ENCODE measurements at regions not wholly inside any gene's neighbourhood (a gene's known extent, or its start where the extent isn't known, plus 50 kb on each side); places are given as distances from the start of the nearest gene placed in this dataset.
"Not testable (repeated sequence)": the region's sequence is repeated elsewhere in the genome, so short reads cannot be mapped to it uniquely, and the experiment has no call there.

DNA sequence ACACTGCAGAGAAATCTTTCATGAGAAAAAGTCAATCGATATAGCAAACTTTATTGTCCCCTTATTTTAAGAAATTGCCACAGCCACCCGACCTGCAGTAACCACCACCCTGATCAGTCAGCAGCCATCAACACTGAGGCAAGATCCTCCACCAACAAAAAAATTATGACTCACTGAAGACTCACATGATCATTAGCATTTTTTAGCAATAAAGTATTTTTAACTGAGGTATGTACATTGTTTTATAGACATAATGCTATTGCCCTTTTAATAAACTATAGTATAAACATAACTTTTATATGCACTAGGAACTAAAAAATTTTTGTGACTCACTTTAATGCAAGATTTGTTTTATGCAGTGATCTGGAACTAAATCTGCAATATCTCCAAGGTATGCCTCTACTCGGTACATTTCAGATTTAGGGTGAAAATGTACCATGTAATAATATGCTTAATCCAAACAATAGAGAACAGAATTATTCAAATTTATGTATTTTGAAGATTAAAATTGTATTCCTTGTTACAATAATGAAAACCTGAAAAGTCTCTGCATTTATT is 79.2 kb upstream of the CEP126 start:
- H3K27ac ChIP-seq, result no peak overlapping the region
- TF ChIP-seq, protein P1, sequence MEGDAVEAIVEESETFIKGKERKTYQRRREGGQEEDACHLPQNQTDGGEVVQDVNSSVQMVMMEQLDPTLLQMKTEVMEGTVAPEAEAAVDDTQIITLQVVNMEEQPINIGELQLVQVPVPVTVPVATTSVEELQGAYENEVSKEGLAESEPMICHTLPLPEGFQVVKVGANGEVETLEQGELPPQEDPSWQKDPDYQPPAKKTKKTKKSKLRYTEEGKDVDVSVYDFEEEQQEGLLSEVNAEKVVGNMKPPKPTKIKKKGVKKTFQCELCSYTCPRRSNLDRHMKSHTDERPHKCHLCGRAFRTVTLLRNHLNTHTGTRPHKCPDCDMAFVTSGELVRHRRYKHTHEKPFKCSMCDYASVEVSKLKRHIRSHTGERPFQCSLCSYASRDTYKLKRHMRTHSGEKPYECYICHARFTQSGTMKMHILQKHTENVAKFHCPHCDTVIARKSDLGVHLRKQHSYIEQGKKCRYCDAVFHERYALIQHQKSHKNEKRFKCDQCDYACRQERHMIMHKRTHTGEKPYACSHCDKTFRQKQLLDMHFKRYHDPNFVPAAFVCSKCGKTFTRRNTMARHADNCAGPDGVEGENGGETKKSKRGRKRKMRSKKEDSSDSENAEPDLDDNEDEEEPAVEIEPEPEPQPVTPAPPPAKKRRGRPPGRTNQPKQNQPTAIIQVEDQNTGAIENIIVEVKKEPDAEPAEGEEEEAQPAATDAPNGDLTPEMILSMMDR (IDR thresholded peaks at IDR 0.05; ENCODE audit: low read depth, low read length), result no peak
- no peaks in the 10 kb centered on the region for H3K36me3 ChIP-seq
- no peak for DNase-seq (ENCODE audit: low read depth in 1 of 2, low spot score in 1 of 2)
- H3K4me1 ChIP-seq (ENCODE audit: low read depth), result no peaks in the 10 kb centered on the region
- no peak overlapping the region for H3K4me3 ChIP-seq
- H3K27me3 ChIP-seq, result no peaks in the 10 kb centered on the region
- H3K9me3 ChIP-seq (ENCODE audit: low read depth), result no peaks in the 10 kb centered on the region

DNA sequence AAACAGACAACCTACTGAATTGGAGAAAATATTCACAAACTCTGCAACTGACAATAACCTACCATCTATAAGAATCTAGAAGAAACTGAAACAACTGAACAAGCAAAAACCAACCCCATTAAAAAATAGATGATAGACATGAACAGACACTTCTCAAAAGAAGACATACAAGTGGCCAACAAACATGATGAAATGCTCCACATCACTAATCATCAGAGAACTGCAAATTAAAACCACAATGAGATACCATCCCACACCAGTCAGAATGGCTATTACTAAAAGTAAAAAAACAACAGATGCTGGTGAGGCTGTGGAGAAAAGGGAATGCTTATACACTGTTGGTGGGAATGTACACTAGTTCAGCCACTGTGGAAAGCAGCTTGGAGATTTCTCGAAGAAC is 84.3 kb upstream of the CEP126 start:
- not testable (repeated sequence) for DNase-seq (ENCODE audit: low read depth in 1 of 2, low spot score in 1 of 2); H3K4me1 ChIP-seq (ENCODE audit: low read depth); H3K36me3 ChIP-seq

DNA sequence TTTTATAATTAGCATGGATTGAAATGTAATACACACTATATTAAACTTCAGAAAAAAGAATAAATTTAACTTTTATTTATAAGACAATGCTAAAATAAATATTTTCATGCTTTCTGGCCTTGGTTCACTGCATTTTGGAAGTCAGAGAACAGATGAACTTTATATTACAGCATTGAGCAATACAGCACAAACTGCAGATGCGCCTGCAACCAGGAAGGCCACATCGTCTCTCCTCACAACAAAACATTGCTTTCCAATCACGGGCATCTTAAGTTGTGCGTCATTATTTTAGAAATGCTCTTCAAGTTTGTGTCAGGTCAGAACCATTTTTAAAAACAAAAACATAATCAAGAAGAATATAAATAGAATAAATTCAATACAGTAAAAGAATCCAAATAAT is 89.3 kb upstream of the CEP126 start:
- no peaks in the 10 kb centered on the region for H3K9me3 ChIP-seq (ENCODE audit: low read depth)
- H3K27ac ChIP-seq, result no peak overlapping the region
- H3K27me3 ChIP-seq, result no peaks in the 10 kb centered on the region
- H3K4me3 ChIP-seq, result no peak overlapping the region
- TF ChIP-seq, protein P1 (IDR thresholded peaks at IDR 0.05; ENCODE audit: low read depth, low read length), result no peak
- no peaks in the 10 kb centered on the region for H3K36me3 ChIP-seq
- H3K4me1 ChIP-seq (ENCODE audit: low read depth), result no peaks in the 10 kb centered on the region
- no peak for DNase-seq (ENCODE audit: low read depth in 1 of 2, low spot score in 1 of 2)

More for the DNA sequence above, 84.3 kb upstream of the CEP126 start:
- H3K27ac ChIP-seq; H3K27me3 ChIP-seq; H3K4me3 ChIP-seq; H3K9me3 ChIP-seq (ENCODE audit: low read depth): not testable (repeated sequence)

DNA sequence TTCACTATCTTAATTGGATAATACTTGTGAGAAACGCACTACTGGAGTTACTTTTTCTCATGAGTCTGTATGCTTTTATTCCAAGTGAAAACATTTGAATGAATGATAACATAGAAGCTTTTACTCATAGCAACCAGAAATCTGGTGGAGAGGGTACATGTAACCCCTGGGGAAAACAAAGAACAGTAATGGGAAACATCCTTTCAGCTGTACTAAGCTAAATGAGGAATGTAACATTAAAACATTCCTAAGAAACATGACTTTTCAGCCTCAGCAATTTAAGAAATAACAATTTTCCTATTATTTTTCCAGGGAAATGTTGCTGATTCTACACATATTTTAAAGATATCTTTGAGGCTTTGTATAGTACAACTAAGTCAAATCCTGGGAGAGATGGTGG is 97.2 kb upstream of the CEP126 start:
- no peaks in the 10 kb centered on the region for H3K27me3 ChIP-seq
- no peak overlapping the region for H3K27ac ChIP-seq
- no peak for DNase-seq (ENCODE audit: low read depth in 1 of 2, low spot score in 1 of 2)
- H3K9me3 ChIP-seq (ENCODE audit: low read depth), result no peaks in the 10 kb centered on the region
- TF ChIP-seq, protein P1 (IDR thresholded peaks at IDR 0.05; ENCODE audit: low read depth, low read length), result no peak
- no peak overlapping the region for H3K4me3 ChIP-seq
- H3K36me3 ChIP-seq, result no peaks in the 10 kb centered on the region
- H3K4me1 ChIP-seq (ENCODE audit: low read depth), result no peaks in the 10 kb centered on the region

DNA sequence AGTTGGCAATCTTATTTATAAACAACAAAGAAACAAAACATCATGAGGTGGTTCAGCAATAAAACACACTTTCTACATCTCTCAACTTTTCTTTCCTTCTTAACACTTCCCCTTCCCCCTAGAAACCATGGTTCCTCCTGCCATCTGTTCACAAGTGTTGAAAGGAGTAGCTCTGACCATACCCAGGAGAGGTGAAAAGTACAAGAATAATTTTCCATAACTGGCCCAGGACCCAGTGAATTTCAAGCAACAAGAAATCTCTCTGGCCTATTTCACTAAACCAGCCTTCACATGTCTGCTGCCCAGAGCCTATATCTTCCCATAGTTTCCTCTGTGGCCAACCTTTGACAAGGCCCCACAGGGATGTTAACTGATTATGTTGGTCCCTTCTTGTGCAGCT is 98.2 kb upstream of the CEP126 start:
- no peak overlapping the region for H3K27ac ChIP-seq
- no peak overlapping the region for H3K4me3 ChIP-seq
- H3K36me3 ChIP-seq, result no peaks in the 10 kb centered on the region
- H3K27me3 ChIP-seq, result no peaks in the 10 kb centered on the region
- TF ChIP-seq, protein P1 (IDR thresholded peaks at IDR 0.05; ENCODE audit: low read depth, low read length), result no peak
- no peaks in the 10 kb centered on the region for H3K4me1 ChIP-seq (ENCODE audit: low read depth)
- no peaks in the 10 kb centered on the region for H3K9me3 ChIP-seq (ENCODE audit: low read depth)
- no peak for DNase-seq (ENCODE audit: low read depth in 1 of 2, low spot score in 1 of 2)

DNA sequence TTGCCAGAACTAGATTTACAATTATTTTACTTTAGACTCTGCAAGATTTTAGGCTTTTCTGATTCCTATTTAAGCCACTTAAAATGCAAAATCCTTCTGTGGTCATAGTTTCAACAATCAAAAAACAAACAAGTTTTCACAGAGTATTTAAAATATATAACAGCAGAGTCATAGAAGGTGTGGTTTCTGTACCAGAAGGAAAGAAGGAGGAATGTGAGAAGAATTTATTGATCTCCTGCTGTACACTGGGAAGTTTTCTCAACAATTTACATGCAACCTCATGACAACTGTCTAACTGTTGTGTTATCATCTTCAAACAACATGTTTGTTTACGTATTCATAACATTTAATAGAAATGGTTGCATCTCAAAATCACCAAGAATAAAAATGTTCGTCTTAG is 102.3 kb upstream of the CEP126 start:
- Histone ChIP-seq H3K4me3 (no peak overlapping the region), H3K4me1 (ENCODE audit: low read depth) (no peaks in the 10 kb centered on the region), H3K9me3 (ENCODE audit: low read depth) (no peaks in the 10 kb centered on the region), H3K27ac (no peak overlapping the region), H3K36me3 (no peaks in the 10 kb centered on the region), H3K27me3 (no peaks in the 10 kb centered on the region)
- TF ChIP-seq, protein P1 (IDR thresholded peaks at IDR 0.05; ENCODE audit: low read depth, low read length), result no peak
- no peak for DNase-seq (ENCODE audit: low read depth in 1 of 2, low spot score in 1 of 2)

Data from cardiac muscle cell (in vitro differentiated cells and primary cell).